ENCODE measurements at regions not wholly inside any gene's neighbourhood (a gene's known extent, or its start where the extent isn't known, plus 50 kb on each side); places are given as distances from the start of the nearest gene placed in this dataset.

GRCh38 chr3:170740285-170740684, 129.7 kb downstream of the RPL22L1 start:
- TF ChIP-seq CTCF (IDR thresholded peaks at IDR 0.05; ENCODE audit: low read depth, low read length): no peak
- Histone ChIP-seq H3K27me3 (no peaks in the 10 kb centered on the region), H3K9me3 (no peaks in the 10 kb centered on the region), H3K4me3 (ENCODE audit: low read depth, low read length) (no peak overlapping the region), H3K4me1 (peaks cover 6% of the 10 kb centered on the region), H3K36me3 (no peaks in the 10 kb centered on the region)
- DNase-seq: no peak

DNA sequence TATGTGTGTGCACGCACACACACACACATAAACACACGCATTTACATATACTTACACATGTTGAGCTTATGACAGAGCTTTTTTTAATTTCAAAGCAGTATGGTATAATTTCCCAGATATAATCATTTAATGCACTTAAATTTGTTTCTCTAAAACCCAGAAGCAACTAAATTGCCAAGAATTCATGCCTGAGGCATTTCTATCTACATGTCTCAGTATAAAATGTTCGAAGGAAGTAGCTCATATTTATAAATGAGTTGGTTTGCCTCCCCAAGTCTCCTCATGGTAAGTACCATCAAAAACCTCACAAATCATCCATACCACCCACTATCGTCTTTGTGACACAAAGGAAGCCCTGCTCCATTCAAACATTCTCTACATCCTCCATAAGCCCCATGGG, 130.6 kb downstream of the RPL22L1 start:
- H3K9me3 ChIP-seq: no peaks in the 10 kb centered on the region
- DNase-seq: no peak
- TF ChIP-seq CTCF (IDR thresholded peaks at IDR 0.05; ENCODE audit: low read depth, low read length): no peak
- no peaks in the 10 kb centered on the region for H3K27me3 ChIP-seq
- H3K4me1 ChIP-seq: peaks cover 6% of the 10 kb centered on the region
- H3K4me3 ChIP-seq (ENCODE audit: low read depth, low read length): no peak overlapping the region
- H3K36me3 ChIP-seq: no peaks in the 10 kb centered on the region

- H3K9me3 ChIP-seq: no peaks in the 10 kb centered on the region
- H3K36me3 ChIP-seq: no peaks in the 10 kb centered on the region
Measured at GRCh38 chr3:170738766-170739165, 131.2 kb downstream of the RPL22L1 start.

GRCh38 chr3:170737498-170738162, 132.4 kb downstream of the RPL22L1 start:
- H3K4me3 ChIP-seq (ENCODE audit: low read depth, low read length): no peak overlapping the region
- DNase-seq: no peak
- no peaks in the 10 kb centered on the region for H3K27me3 ChIP-seq
- TF ChIP-seq CTCF (IDR thresholded peaks at IDR 0.05; ENCODE audit: low read depth, low read length): no peak
- no peaks in the 10 kb centered on the region for H3K36me3 ChIP-seq
- H3K4me1 ChIP-seq: peaks cover 7% of the 10 kb centered on the region
- no peaks in the 10 kb centered on the region for H3K9me3 ChIP-seq

More at GRCh38 chr3:170738766-170739165, 131.2 kb downstream of the RPL22L1 start:
- Histone ChIP-seq H3K4me3 (ENCODE audit: low read depth, low read length) (no peak overlapping the region), H3K4me1 (peaks cover 6% of the 10 kb centered on the region), H3K27me3 (no peaks in the 10 kb centered on the region)
- no peak for TF ChIP-seq CTCF (IDR thresholded peaks at IDR 0.05; ENCODE audit: low read depth, low read length)
- no peak for DNase-seq

DNA sequence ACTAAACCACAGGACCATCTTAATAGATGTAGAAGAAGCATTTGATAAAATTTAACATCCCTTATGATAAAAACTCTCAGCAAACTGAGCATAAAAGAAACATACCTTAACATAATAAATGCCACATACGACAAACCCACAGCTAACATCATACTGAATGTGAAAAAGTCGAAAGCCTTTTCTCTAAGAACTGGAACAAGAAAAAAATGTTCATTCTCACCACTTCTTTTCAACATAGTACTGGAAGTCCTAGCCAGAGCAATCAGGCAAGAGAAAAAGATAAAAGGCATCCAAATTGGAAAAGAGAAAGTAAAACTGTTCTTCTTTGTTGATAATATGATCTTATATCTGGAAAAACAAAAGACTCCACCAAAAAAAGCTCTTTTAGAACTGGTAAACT, 134.2 kb downstream of the RPL22L1 start:
- peaks cover 17% of the 10 kb centered on the region for H3K4me1 ChIP-seq
- no peaks in the 10 kb centered on the region for H3K36me3 ChIP-seq
- H3K9me3 ChIP-seq: no peaks in the 10 kb centered on the region
- H3K4me3 ChIP-seq (ENCODE audit: low read depth, low read length): no peak overlapping the region
- TF ChIP-seq CTCF (IDR thresholded peaks at IDR 0.05; ENCODE audit: low read depth, low read length): no peak
- H3K27me3 ChIP-seq: no peaks in the 10 kb centered on the region
- DNase-seq: no peak

DNA sequence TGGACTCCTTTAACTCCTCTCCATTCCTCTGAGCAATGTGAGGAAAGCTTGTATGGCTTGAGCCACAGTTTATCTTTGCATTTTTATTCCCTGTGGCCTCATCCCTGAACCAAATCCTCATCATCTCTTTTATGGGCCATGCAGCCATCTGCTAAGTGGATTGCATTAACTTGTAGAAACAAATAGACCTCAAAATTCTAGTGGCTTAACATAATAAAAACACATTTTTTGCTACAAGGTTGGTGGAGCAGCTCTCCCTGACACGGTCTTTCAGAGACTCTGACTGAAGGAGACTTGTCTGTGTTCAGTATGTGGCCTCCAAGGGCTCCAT, 135.3 kb downstream of the RPL22L1 start:
- TF ChIP-seq CTCF (IDR thresholded peaks at IDR 0.05; ENCODE audit: low read depth, low read length): no peak
- no peaks in the 10 kb centered on the region for H3K36me3 ChIP-seq
- no peak for DNase-seq
- H3K4me1 ChIP-seq: peaks cover 24% of the 10 kb centered on the region
- H3K27me3 ChIP-seq: no peaks in the 10 kb centered on the region
- H3K9me3 ChIP-seq: no peaks in the 10 kb centered on the region
- no peak overlapping the region for H3K4me3 ChIP-seq (ENCODE audit: low read depth, low read length)
